ENCODE measurements at regions not wholly inside any gene's neighbourhood (a gene's known extent, or its start where the extent isn't known, plus 50 kb on each side); places are given as distances from the start of the nearest gene placed in this dataset.

- no peak overlapping the region for H3K4me3 Mint-ChIP-seq (ENCODE audit: low read depth)
- TF ChIP-seq CTCF (IDR thresholded peaks at IDR 0.05; ENCODE audit: unreplicated experiment), result no peak
- H3K36me3 Mint-ChIP-seq (ENCODE audit: insufficient read depth), result no peaks in the 10 kb centered on the region
- H3K4me1 Mint-ChIP-seq (ENCODE audit: low read depth), result peaks cover 6% of the 10 kb centered on the region
- H3K27ac Mint-ChIP-seq, result no peak overlapping the region
- H3K27me3 Mint-ChIP-seq, result no peaks in the 10 kb centered on the region
- DNase-seq (ENCODE audit: low spot score, unreplicated experiment), result no peak
- H3K9me3 Mint-ChIP-seq (ENCODE audit: low read depth), result peaks cover 3% of the 10 kb centered on the region
These were observed 134.0 kb upstream of the EGFLAM start for GRCh38 chr5:38124321-38124720.

- Mint-ChIP-seq H3K36me3 (ENCODE audit: insufficient read depth) (no peaks in the 10 kb centered on the region), H3K4me3 (ENCODE audit: low read depth) (no peak overlapping the region), H3K27me3 (no peaks in the 10 kb centered on the region), H3K4me1 (ENCODE audit: low read depth) (peaks cover 7% of the 10 kb centered on the region), H3K9me3 (ENCODE audit: low read depth) (peaks cover 3% of the 10 kb centered on the region), H3K27ac (no peak overlapping the region)
- no peak for DNase-seq (ENCODE audit: low spot score, unreplicated experiment)
- TF ChIP-seq CTCF (IDR thresholded peaks at IDR 0.05; ENCODE audit: unreplicated experiment), result no peak
These were observed 136.9 kb upstream of the EGFLAM start for GRCh38 chr5:38121420-38121819.

- Mint-ChIP-seq H3K36me3 (ENCODE audit: insufficient read depth) (no peaks in the 10 kb centered on the region), H3K27ac (no peak overlapping the region), H3K27me3 (no peaks in the 10 kb centered on the region), H3K4me3 (ENCODE audit: low read depth) (no peak overlapping the region), H3K4me1 (ENCODE audit: low read depth) (peaks cover 11% of the 10 kb centered on the region), H3K9me3 (ENCODE audit: low read depth) (peaks cover 3% of the 10 kb centered on the region)
- no peak for TF ChIP-seq CTCF (IDR thresholded peaks at IDR 0.05; ENCODE audit: unreplicated experiment)
- no peak for DNase-seq (ENCODE audit: low spot score, unreplicated experiment)
These were observed 138.5 kb upstream of the EGFLAM start for GRCh38 chr5:38119836-38120235.

GRCh38 chr5:38117784-38118479 lies 140.4 kb upstream of the EGFLAM start:
- no peak for DNase-seq (ENCODE audit: low spot score, unreplicated experiment)
- no peak overlapping the region for H3K27ac Mint-ChIP-seq
- no peaks in the 10 kb centered on the region for H3K36me3 Mint-ChIP-seq (ENCODE audit: insufficient read depth)
- H3K27me3 Mint-ChIP-seq, result no peaks in the 10 kb centered on the region
- no peak for TF ChIP-seq CTCF (IDR thresholded peaks at IDR 0.05; ENCODE audit: unreplicated experiment)
- H3K4me1 Mint-ChIP-seq (ENCODE audit: low read depth), result peaks cover 11% of the 10 kb centered on the region
- H3K9me3 Mint-ChIP-seq (ENCODE audit: low read depth), result peaks cover 3% of the 10 kb centered on the region
- no peak overlapping the region for H3K4me3 Mint-ChIP-seq (ENCODE audit: low read depth)

GRCh38 chr5:38115318-38115827 lies 143.0 kb upstream of the EGFLAM start:
- Mint-ChIP-seq H3K27me3 (no peaks in the 10 kb centered on the region), H3K9me3 (ENCODE audit: low read depth) (no peaks in the 10 kb centered on the region), H3K36me3 (ENCODE audit: insufficient read depth) (no peaks in the 10 kb centered on the region), H3K4me3 (ENCODE audit: low read depth) (no peak overlapping the region), H3K27ac (no peak overlapping the region), H3K4me1 (ENCODE audit: low read depth) (peaks cover 11% of the 10 kb centered on the region)
- no peak for TF ChIP-seq CTCF (IDR thresholded peaks at IDR 0.05; ENCODE audit: unreplicated experiment)
- DNase-seq (ENCODE audit: low spot score, unreplicated experiment), result no peak

All from progenitor cell of endocrine pancreas (in vitro differentiated cells).